HG02938 (cell line): ENCODE measurements at regions not wholly inside any gene's neighbourhood (a gene's known extent, or its start where the extent isn't known, plus 50 kb on each side); places are given as distances from the start of the nearest gene placed in this dataset.

Experiments
- ATAC-seq: cut with Tn5 transposase; IDR thresholded peaks from one replicate; pipeline ENCODE4 v1.9.1; 2021; ENCODE audit warnings: mild to moderate bottlenecking, moderate library complexity; ENCODE audit not compliant: unreplicated experiment

GRCh38 chr2:19664646-19665045, 237.1 kb downstream of the TTC32 start:
- ATAC-seq: no peak

- ATAC-seq: no peak
Observed at GRCh38 chr2:19659024-19659792, 242.6 kb downstream of the TTC32 start.

- ATAC-seq: no peak
Observed at GRCh38 chr2:19656011-19656410, 245.8 kb downstream of the TTC32 start.

GRCh38 chr2:19654310-19655090, 247.3 kb downstream of the TTC32 start:
- no peak for ATAC-seq

GRCh38 chr2:19653509-19653908, 248.3 kb downstream of the TTC32 start:
- ATAC-seq: no peak

GRCh38 chr2:19652811-19653210, 249.0 kb downstream of the TTC32 start:
- no peak for ATAC-seq

- no peak for ATAC-seq
Observed at GRCh38 chr2:19651466-19651865, 250.3 kb downstream of the TTC32 start.

- ATAC-seq: no peak
Observed at GRCh38 chr2:19649785-19650380, 251.9 kb downstream of the TTC32 start.

- no peak for ATAC-seq
Observed at GRCh38 chr2:19649142-19649541, 252.6 kb downstream of the TTC32 start.

GRCh38 chr2:19648583-19648982, 253.2 kb downstream of the TTC32 start:
- ATAC-seq: no peak

GRCh38 chr2:19646987-19647386, 254.8 kb downstream of the TTC32 start:
- ATAC-seq: no peak

- ATAC-seq: no peak
Observed at GRCh38 chr2:19644763-19645162, 257.0 kb downstream of the TTC32 start.

- peak; percentile 83 for ATAC-seq
Observed at GRCh38 chr2:19643117-19643518, 258.7 kb downstream of the TTC32 start.

- ATAC-seq: no peak
Observed at GRCh38 chr2:19642501-19642900, 259.3 kb downstream of the TTC32 start.

- no peak for ATAC-seq
Observed at GRCh38 chr2:19635951-19636510, 265.8 kb downstream of the TTC32 start.

- no peak for ATAC-seq
Observed at GRCh38 chr2:19632403-19632991, 269.3 kb downstream of the TTC32 start.

GRCh38 chr2:19631871-19632270, 269.9 kb downstream of the TTC32 start:
- ATAC-seq: no peak

- ATAC-seq: no peak
Observed at GRCh38 chr2:19630921-19631320, 270.9 kb downstream of the TTC32 start.

GRCh38 chr2:19627359-19627758, 268.9 kb upstream of the OSR1 start:
- ATAC-seq: no peak

- ATAC-seq: no peak
Observed at GRCh38 chr2:19623488-19623887, 265.1 kb upstream of the OSR1 start.

GRCh38 chr2:19617257-19617848, 258.9 kb upstream of the OSR1 start:
- ATAC-seq: no peak
